Left kidney (tissue), 1 donor: ENCODE measurements at regions not wholly inside any gene's neighbourhood (a gene's known extent, or its start where the extent isn't known, plus 50 kb on each side); places are given as distances from the start of the nearest gene placed in this dataset.

Experiments used
- DNase-seq: peaks from one replicate; pipeline ENCODE4 v3.0.0-alpha.2; 2013

DNA sequence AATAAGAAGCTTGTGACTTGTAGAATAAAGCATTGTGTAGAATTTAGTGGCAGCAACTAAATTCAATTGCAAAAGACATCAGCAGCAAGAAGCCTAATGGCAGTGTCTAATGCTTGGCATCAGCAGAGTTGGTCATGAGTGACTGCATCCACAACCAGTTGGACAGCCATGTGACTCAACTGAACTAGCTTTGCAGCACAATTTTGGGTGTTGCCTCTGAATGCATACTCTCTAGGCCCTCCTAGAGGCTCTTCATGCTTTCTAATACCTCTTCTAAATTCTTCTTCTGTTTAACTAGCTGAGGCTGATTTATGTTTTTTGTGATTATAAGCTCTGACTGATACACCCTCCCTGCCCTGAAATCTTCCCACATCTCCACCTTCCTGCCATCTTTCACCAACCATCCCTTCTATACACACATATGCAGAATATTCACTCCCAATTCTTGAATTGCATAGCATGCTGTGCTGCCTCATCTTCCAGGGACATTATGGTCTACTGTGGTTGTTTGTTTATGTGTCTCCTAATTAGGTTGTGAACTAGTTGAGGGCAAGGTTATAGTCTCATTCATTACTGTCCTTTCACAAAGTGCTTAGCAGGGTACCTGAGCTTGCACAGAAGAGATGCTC, 266.7 kb upstream of the GJB5 start:
- no peak for DNase-seq

DNA sequence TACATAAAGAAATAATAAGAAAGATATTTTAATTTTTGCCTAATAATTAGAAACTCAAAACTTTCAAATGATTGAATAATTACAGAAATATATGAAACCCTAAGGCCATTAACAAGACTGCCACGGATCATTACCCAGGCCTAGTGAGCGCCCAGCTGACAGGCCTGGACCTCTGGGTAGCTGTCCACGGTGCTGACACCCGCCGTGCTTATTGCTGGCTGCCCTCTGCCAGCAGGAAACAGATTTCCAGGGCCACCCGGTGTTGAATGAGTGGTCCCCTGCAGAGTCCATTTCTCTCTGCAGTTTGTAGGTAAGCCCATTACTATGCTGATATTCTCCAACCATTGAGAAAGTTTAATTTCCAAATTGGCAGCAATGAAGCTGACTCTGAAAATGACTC, 254.4 kb upstream of the GJB5 start:
- DNase-seq, result peak; percentile 50

- no peak for DNase-seq
Observed at GRCh38 chr1:34511802-34512201, 243.0 kb upstream of the GJB5 start.

DNA sequence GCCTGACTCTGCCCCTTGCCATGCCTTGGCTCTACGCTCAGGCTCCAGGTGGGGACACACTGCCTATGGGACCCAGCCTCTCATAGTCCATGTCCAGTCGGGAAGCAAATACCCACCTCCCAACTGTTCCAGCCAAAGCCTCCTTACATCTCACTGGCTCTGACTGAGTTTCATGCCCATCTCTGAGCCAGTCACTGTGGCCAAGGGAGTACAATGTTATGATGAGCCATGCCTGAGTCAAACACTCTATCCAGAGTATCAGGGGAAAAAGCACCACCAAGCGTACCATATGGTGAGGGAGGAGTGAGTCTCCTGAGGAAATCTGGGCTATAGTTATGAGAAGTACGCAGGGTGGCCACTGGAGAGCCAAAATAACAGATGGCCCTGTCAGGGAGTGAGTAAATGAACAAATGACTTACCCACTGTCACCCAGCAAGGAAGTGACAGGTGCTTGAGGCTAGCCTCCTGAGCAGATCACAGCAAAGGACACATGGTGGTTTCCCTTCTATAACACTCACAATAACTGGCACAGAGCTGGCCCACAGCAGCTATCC, 236.6 kb upstream of the GJB5 start:
- no peak for DNase-seq

GRCh38 chr1:34520111-34520510, 234.7 kb upstream of the GJB5 start:
- DNase-seq, result no peak

DNA sequence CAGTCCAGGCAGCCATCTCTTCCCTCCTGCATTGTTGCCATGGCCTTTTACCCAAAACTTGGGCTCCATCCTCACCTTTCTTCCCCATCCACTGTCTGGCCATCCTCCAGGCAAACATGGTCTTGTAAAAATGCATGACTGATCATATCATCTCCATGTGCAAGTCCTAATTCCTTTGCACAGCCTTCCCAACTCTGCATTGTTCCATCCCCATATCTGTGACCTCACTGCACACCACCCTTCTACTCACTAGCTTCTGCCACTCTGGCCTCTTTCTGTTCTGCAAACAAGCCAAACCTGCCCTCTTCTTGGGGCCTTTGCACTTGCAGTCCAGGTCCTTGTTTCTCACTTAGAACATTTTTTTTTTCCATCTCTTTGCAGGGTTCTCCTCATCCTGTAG, 230.1 kb upstream of the GJB5 start:
- DNase-seq, result no peak

DNA sequence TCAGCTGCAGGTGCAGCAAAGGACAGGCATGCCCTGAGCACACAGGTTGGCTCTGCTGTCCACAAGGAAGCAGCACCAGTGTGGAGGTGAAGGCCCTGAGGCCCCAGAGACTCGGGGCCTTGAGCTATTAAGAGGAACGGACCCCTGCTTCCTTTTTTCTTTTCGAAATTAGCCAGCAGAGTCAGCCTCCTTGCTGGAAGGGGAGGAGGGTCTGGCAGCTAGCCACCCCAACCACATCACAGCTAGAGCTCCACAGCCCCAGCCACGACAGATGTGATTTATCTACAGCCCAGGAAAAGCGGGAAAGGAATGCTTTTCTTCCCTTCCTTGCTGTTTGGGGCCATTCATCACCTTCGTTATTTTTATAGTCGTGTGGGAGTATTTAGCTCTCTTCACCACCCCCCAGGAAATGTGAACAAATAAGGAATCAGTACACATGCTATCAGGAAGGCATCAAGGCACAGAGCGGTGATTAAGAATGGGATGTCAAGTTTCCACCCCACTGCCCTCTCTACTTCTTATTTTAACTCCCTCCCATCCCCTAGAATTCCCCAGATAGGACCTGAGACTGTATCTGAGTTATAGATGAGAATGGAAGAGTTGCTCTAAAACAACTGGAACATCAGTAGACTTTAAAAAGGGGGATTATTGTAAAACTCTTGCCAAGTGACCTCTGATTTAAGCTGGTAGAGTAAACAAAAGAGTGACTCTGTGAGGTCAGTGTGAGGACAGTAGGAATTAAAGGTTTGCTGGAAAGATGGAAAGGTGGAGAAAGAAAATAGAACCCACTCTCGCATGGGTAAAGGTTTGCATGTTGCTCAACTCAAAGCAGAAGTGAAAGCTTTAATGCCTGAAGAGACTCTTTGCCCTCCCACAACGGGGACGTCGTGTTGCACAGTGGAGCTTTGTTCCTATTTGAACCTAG, 224.7 kb upstream of the GJB5 start:
- peak; percentile 86 for DNase-seq

- DNase-seq, result no peak
Observed at GRCh38 chr1:34532113-34532512, 222.7 kb upstream of the GJB5 start.

- DNase-seq, result no peak
Observed at GRCh38 chr1:34538481-34538880, 216.4 kb upstream of the GJB5 start.

GRCh38 chr1:34547046-34547674, 207.7 kb upstream of the GJB5 start:
- no peak for DNase-seq

GRCh38 chr1:34549199-34549598, 205.6 kb upstream of the GJB5 start:
- DNase-seq, result no peak

DNA sequence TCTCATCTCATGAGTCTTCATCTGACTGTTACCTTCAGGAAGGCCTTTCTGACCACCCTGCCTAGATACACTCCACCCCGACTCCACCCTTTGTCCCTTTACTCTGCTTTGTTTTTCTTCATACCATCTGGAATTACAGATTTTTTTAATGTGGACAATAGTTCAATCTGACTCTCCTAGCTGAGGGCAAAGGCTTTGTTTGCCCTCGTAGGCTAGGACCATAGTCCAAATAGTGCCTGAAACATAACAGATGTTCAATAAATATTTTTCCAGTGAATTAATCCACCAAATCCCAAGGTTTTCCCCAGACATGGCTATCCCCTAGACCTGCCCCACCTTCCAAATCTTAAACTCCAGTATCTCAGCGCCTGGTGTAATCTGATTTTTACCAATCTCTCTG, 176.5 kb upstream of the GJB5 start:
- no peak for DNase-seq

- DNase-seq, result no peak
Observed at GRCh38 chr1:34582356-34582755, 172.5 kb upstream of the GJB5 start.

GRCh38 chr1:34587761-34588160, 167.1 kb upstream of the GJB5 start:
- DNase-seq, result no peak

- DNase-seq, result no peak
Observed at GRCh38 chr1:34590211-34590623, 164.6 kb upstream of the GJB5 start.

GRCh38 chr1:34591751-34592629, 162.9 kb upstream of the GJB5 start:
- no peak for DNase-seq

DNA sequence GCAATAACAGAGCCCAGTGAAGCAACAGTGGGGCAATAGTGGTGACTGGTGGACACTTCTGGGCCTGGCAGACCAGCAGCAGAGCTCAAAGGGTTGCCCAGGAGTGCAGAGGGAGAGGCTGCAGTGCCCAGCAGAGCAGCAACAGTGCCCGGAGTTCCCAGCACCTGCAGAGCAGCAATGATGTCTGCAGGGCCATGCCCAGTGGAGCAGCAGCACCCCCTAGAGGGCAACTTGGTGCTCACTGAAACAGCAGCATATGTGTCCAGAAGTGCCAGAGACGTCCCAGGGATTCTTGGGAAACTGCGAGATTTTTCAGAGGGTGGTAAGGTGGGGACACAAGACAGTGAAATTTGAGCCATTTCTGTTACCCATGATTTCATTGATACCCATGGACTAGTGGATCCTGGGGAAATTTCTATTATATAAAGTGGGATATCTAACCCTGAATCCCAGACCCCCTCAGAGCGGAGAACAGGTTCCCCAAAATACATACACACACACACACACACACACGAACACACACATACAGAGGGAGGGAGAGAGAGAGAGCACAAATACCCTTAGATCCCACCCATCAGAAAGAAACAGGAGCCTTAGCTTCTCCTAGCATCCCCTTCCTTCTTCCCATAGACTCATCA, 156.9 kb upstream of the GJB5 start:
- peak; percentile 73 for DNase-seq

DNA sequence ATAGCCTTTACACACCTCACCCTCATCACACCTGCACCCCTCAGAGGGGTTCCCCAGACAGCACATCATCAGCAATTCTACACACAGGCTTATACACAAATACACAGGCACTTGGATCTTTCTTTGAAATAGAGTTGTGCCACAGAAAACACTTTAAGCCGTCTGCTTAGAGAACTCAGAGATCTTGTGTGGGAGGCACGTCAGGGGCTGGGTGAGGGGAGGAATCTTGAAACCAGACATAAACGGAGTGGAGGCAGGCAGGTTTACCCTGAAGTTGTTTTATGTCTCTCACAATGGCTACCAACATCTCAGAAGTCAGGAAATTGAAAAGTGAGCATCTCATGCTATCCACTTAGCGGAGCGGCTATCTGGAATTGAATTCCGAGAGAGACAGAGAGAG, 151.9 kb upstream of the GJB5 start:
- no peak for DNase-seq

- DNase-seq, result no peak
Observed at GRCh38 chr1:34603594-34603993, 151.3 kb upstream of the GJB5 start.

DNA sequence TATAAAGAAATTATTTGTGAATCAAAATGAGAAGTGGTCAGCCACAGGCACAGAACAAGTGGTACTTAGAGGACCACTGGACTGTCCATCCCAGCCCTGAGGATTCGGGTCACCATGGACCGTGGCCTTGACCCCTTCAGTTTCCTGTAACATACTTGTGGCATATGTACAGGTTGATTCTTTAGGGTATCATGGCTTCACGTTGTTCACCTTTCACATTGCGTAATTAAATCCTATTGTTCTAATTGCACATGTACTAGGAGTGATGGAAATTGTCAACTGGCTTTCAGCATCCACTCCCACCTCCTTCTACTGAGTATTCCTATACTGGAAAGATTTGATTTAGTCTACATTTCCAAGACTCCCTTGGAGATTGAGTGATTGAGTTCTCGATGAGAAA, 148.3 kb upstream of the GJB5 start:
- no peak for DNase-seq

DNA sequence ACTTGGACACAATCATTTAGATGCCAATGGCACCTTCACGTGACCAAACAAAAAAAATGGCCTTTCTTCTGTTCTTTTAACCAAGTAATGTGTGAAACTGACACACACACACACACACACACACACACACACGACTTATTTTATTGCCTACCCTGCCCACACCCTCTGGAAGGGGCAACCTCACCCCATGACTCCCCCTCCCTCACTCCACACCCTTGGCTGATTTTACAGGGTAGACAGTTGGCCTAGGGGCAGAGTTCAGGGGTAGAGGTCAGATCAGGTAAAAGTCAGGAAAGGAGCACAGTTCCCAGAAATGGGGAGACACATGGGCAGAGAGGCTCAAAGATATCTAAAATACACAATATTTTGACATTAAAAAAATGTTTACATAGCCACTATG, 144.8 kb upstream of the GJB5 start:
- DNase-seq, result no peak
